Embryonic facial prominence (tissue), 1 donor: ENCODE measurements at regions not wholly inside any gene's neighbourhood (a gene's known extent, or its start where the extent isn't known, plus 50 kb on each side); places are given as distances from the start of the nearest gene placed in this dataset.
"Not testable (repeated sequence)": the region's sequence is repeated elsewhere in the genome, so short reads cannot be mapped to it uniquely, and the experiment has no call there.

Experiments
- DNase-seq: peaks from one replicate; pipeline ENCODE4 v3.0.0-alpha.2; 2016; ENCODE audit errors: extremely low spot score

- DNase-seq, result no peak
Observed at GRCh38 chr3:174457758-174458157, 401.4 kb upstream of the NAALADL2 start.

- DNase-seq, result no peak
Observed at GRCh38 chr3:174460831-174461230, 398.3 kb upstream of the NAALADL2 start.

DNA sequence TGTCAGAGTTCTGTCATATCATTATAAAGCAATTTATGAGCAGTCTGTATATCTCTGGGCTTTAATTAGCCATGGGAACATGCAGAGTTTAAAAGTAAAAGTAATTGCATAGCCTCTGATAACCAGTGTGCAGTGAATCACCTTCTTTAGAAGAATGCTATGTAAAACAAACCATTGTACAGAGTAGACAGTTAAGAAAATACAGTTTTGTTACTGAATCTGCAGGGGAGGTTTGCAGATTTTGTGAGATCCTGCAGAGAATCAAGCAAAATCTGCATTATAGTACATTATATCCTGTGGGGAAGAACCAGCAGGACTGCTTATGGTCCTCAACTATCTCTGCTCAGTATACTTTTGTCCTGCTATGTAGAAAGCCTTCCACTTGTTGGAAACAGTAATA lies 396.2 kb upstream of the NAALADL2 start:
- no peak for DNase-seq

GRCh38 chr3:174465177-174465576 lies 394.0 kb upstream of the NAALADL2 start:
- DNase-seq, result no peak

GRCh38 chr3:174466471-174467054 lies 392.6 kb upstream of the NAALADL2 start:
- DNase-seq, result no peak

DNA sequence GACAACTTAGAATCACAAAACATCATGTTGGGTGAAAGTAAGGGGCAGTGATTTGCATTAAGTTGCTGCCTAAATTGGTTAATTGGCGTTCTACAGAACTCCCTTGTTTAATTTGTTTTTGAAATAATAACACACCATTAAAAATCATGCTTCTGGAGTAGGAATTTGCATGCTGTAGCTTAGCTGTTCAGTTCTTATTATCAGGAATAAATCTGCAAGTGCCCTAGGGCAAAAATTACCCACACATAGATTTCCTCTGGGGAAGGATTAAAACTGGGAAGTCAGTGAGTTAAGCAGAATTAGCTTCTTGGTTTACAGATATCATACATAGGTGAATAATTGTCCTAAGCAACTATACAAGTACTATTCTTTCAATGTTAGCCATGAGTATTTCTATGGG lies 381.6 kb upstream of the NAALADL2 start:
- no peak for DNase-seq

- DNase-seq, result no peak
Observed at GRCh38 chr3:174480767-174481166, 378.4 kb upstream of the NAALADL2 start.

- no peak for DNase-seq
Observed at GRCh38 chr3:174482541-174482940, 376.6 kb upstream of the NAALADL2 start.

GRCh38 chr3:174483254-174483653 lies 375.9 kb upstream of the NAALADL2 start:
- no peak for DNase-seq

GRCh38 chr3:174483856-174484255 lies 375.3 kb upstream of the NAALADL2 start:
- DNase-seq, result not testable (repeated sequence)

DNA sequence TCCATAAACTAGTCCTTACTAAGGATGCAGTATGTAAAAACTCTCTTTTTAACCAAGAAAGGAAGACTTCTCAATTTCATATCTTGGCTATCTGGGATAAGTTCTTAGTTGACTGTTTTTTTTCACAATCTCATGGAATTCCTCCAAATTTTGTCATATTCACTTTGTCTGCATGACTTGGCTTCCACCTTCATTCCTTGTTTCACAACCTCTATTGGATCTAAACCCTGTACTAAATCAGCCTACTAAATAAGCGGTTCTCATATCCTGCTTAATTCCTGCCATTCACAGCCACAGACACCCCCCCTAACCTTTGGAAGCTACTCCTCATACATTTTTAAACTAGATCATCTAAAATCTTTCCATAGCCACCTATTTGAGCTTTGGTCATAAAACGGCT lies 370.6 kb upstream of the NAALADL2 start:
- no peak for DNase-seq

DNA sequence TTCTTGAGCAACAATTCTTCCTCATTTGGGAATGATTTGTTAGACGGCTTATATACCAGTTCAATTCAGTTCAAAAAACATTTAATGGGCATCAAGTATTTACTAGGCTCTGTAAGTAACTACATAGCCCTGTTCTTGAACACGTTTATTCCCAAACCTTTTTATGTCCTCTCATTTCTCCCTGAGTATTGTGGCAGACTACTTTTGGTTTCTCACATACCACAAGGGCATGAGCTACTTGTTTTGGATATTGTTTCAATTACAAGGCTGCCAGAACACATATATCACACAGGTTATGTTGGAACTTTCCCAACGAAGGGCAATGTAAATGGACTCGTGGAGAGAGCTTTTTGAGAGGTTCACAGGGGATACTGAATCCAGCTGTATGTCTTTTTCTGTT lies 363.8 kb upstream of the NAALADL2 start:
- no peak for DNase-seq

GRCh38 chr3:174495928-174496327 lies 363.2 kb upstream of the NAALADL2 start:
- DNase-seq, result no peak

DNA sequence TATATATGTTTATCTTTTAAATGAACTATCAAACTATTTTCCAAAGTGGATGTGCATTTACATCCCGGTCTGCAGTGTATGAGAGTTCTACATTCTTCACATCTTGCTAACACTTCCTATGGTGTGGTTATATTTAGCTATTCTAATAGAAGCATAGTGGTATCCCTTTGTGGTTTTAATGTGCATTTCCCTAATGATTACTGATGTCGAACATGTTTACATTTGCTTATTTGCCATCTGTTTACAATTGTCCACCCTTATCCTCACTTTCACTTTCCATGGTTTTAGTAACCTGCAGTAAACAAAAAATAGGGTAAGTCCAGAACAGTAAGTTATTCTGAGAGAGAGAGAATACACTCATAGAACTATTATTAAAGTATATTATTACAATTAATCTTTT lies 360.5 kb upstream of the NAALADL2 start:
- DNase-seq, result no peak

DNA sequence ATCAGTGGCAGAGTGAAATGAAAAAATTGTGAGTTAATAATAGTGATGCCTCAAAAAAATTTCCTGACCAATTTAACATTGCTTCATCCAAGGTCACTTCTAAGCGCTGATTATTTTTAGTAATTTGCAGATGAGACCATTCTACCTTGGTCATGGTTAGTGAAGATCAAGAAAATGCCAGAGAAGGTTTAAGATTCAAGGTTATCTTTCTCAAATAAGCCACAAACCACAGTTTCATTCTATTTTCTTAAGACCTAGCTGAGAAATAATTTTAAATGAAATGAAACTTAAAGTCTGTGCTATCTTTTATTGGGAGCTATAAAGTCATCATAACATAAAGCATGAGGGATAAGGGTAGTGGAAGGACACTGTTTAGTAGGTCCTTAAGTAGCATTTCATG lies 353.9 kb upstream of the NAALADL2 start:
- no peak for DNase-seq

GRCh38 chr3:174524203-174524602 lies 334.9 kb upstream of the NAALADL2 start:
- no peak for DNase-seq

DNA sequence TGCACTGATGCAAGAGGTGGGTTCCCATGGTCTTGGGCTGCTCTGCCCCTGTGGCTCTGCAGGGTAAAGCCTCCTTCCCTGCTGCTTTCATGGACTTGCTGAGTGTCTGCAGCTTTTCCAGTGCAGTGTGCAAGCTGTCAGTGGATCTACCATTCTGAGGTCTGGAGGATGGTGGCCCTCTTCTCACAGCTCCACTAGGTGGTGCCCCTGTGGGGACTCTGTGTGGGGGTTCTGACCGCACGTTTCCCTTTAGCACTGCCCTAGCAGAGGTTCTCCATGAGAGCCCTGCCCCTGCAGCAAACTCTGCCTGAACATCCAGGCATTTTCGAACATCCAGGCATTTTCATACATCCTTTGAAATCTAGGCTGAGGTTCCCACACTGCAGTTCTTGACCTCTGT lies 329.8 kb upstream of the NAALADL2 start:
- no peak for DNase-seq

- DNase-seq, result no peak
Observed at GRCh38 chr3:174531262-174531982, 327.7 kb upstream of the NAALADL2 start.

DNA sequence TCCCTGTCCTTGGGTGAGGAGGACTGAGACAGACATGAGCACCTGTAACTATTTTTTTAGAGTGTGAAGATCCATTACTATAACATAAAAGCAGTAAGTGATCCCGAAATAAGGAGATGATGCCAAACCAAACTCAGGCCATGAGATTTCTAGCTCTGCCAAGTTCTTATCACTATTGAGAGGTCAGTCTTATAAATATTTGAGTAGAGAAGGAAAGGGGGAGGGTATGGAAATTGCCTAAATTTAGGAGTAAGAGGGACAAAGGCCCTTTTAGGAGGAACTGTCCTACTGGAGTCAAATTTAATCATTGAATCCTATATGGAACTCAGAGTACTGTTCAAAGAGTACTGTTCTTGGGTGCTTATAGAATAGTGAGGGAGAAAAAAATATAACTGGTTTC lies 326.9 kb upstream of the NAALADL2 start:
- no peak for DNase-seq

- DNase-seq, result no peak
Observed at GRCh38 chr3:174532776-174533175, 326.4 kb upstream of the NAALADL2 start.

- no peak for DNase-seq
Observed at GRCh38 chr3:174533286-174533685, 325.8 kb upstream of the NAALADL2 start.

GRCh38 chr3:174536319-174536718 lies 322.8 kb upstream of the NAALADL2 start:
- DNase-seq, result no peak

- no peak for DNase-seq
Observed at GRCh38 chr3:174538151-174538550, 321.0 kb upstream of the NAALADL2 start.
